OCI-LY3 (cell line): ENCODE measurements at regions not wholly inside any gene's neighbourhood (a gene's known extent, or its start where the extent isn't known, plus 50 kb on each side); places are given as distances from the start of the nearest gene placed in this dataset.
"Not testable (repeated sequence)": the region's sequence is repeated elsewhere in the genome, so short reads cannot be mapped to it uniquely, and the experiment has no call there.

Experiments used
- H2AFZ ChIP-seq: fragments of 200-600, 300-600 bp; shearing (Covaris generic); 2 replicates; pipeline ENCODE4 v1.6.0; 2014; ENCODE audit warnings: antibody characterized with exemption, low read depth, low read length
- H3K27ac ChIP-seq: fragments of 200-600, 300-600 bp; sonication (generic); 2 replicates; pipeline ENCODE4 v1.5.1; 2014; ENCODE audit warnings: mild to moderate bottlenecking, low read length, moderate library complexity, mixed read lengths
- H3K27me3 ChIP-seq: fragments of 200-600, 300-600 bp; sonication (generic); 2 replicates; pipeline ENCODE4 v1.6.1; 2014; ENCODE audit warnings: low read depth, low read length, mixed read lengths
- H3K36me3 ChIP-seq: fragments of 200-600, 300-600 bp; sonication (generic); replicated peaks from 2 replicates; pipeline ENCODE3; 2014; ENCODE audit warnings: low read depth, low read length, mixed read lengths
- H3K4me1 ChIP-seq: fragments of 300-600, 200-600 bp; sonication (generic); 2 replicates; pipeline ENCODE4 v1.6.1; 2014; ENCODE audit warnings: low read length, mixed read lengths
- H3K4me2 ChIP-seq: fragments of 200-600, 300-600 bp; sonication (generic); 2 replicates; pipeline ENCODE4 v1.6.1; 2014; ENCODE audit warnings: low read length, mixed read lengths
- H3K4me3 ChIP-seq: fragments of 300-600, 200-600 bp; sonication (generic); 2 replicates; pipeline ENCODE4 v1.5.1; 2014; ENCODE audit warnings: antibody characterized with exemption, mild to moderate bottlenecking, low read length, moderate library complexity
- H3K79me2 ChIP-seq: fragments of 300-600, 200-600 bp; shearing (Covaris generic); 2 replicates; pipeline ENCODE4 v1.6.1; 2014; ENCODE audit warnings: mild to moderate bottlenecking, low read length, mixed read lengths
- H3K9ac ChIP-seq: fragments of 300-600, 200-600 bp; shearing (Covaris generic); 2 replicates; pipeline ENCODE4 v1.6.0; 2014; ENCODE audit warnings: mild to moderate bottlenecking, low read length, moderate library complexity
- H3K9me3 ChIP-seq: fragments of 200-600, 300-600 bp; shearing (Covaris generic); 2 replicates; pipeline ENCODE4 v1.6.1; 2014; ENCODE audit warnings: low read length, mixed read lengths; ENCODE audit not compliant: insufficient read depth
- H4K20me1 ChIP-seq: fragments of 200-600, 300-600 bp; sonication (generic); 2 replicates; pipeline ENCODE4 v1.6.1; 2016; ENCODE audit warnings: low read length, mixed read lengths; ENCODE audit not compliant: insufficient read depth
- CTCF ChIP-seq: fragments of 200-600, 300-600 bp; sonication (generic); IDR thresholded peaks from 2 replicates; pipeline ENCODE4 v1.5.1; 2014; ENCODE audit warnings: antibody characterized with exemption, low read length, low read depth
- EZH2phosphoT487 ChIP-seq: fragments of 200-600 bp; shearing (Covaris generic); IDR thresholded peaks from 2 replicates; pipeline ENCODE4 v1.6.1; 2018; ENCODE audit warnings: antibody characterized with exemption, mixed run types, low read depth

- not testable (repeated sequence) for H3K27me3 ChIP-seq, H3K4me3 ChIP-seq, H3K4me1 ChIP-seq, H2AFZ ChIP-seq, H3K4me2 ChIP-seq, H3K79me2 ChIP-seq, H3K9me3 ChIP-seq, H3K27ac ChIP-seq, H4K20me1 ChIP-seq, H3K9ac ChIP-seq, H3K36me3 ChIP-seq
Measured at GRCh38 chr16:22603744-22604143, 93.1 kb downstream of the NPIPB5 start.

- H3K4me1 ChIP-seq, H3K27ac ChIP-seq, H3K9ac ChIP-seq, H2AFZ ChIP-seq, H3K27me3 ChIP-seq, H3K79me2 ChIP-seq, H3K9me3 ChIP-seq, H3K36me3 ChIP-seq, H3K4me2 ChIP-seq, H3K4me3 ChIP-seq, H4K20me1 ChIP-seq: not testable (repeated sequence)
Measured at GRCh38 chr16:22606619-22607018, 95.9 kb downstream of the NPIPB5 start.

DNA sequence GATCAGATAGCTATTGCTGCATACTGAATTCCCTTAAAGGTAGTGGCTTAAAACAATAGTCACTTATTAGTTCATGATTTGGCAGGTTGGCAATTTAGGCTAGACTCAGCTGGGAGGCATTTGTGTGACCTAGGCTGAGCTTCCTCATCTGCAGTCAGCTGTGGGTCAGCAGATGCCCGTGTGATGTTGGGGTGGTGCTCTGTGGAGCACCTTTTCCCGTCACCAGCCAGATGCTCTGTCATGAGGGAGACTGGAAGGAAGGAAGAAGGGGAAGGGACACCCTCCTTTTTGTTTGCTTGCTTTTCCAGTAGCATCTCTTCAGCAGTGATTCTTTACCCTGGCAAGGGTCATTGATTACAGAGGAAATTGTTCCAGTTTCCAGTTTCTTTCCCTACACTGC lies 99.1 kb downstream of the NPIPB5 start:
- not testable (repeated sequence) for H3K27ac ChIP-seq, H3K9me3 ChIP-seq, H3K4me2 ChIP-seq, H3K4me3 ChIP-seq, H4K20me1 ChIP-seq, H2AFZ ChIP-seq, H3K79me2 ChIP-seq, H3K4me1 ChIP-seq, H3K9ac ChIP-seq, H3K27me3 ChIP-seq, H3K36me3 ChIP-seq

DNA sequence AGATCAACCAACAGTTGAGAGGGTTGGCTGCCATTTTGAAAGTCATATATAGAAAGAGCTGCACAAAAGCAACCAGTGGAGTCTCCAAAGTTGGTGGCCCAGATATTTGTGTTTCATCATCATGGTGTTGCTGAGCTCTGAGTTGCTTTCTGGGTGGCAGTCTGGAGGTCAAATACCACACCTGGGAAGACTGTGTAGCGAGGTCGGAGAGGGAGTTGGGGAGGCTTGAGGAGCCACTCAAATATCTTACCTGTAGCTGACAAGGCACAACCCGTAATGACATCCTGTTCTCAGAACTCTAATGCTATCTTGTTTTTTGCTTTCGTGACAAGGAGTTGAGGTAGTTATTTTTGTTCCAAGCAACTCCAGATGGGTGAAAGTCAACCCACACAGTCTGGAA lies 100.4 kb downstream of the NPIPB5 start:
- not testable (repeated sequence) for H3K79me2 ChIP-seq, H3K9ac ChIP-seq, H3K27me3 ChIP-seq, H2AFZ ChIP-seq, H3K27ac ChIP-seq, H3K4me1 ChIP-seq, H3K4me3 ChIP-seq, H3K36me3 ChIP-seq, H4K20me1 ChIP-seq, H3K4me2 ChIP-seq, H3K9me3 ChIP-seq

GRCh38 chr16:22614271-22614947 lies 103.7 kb downstream of the NPIPB5 start:
- Histone ChIP-seq H4K20me1 (no peaks in the 10 kb centered on the region), H3K9me3 (no peaks in the 10 kb centered on the region), H3K27me3 (no peaks in the 10 kb centered on the region; the same call in 1 of the 2 replicates), H3K36me3 (no peaks in the 10 kb centered on the region), H2AFZ (no peak overlapping the region), H3K27ac (no peak overlapping the region), H3K9ac (no peak overlapping the region), H3K4me3 (no peak overlapping the region), H3K79me2 (no peaks in the 10 kb centered on the region), H3K4me1 (no peaks in the 10 kb centered on the region), H3K4me2 (no peak overlapping the region)
- TF ChIP-seq EZH2phosphoT487: no peak
- no peak for TF ChIP-seq CTCF

DNA sequence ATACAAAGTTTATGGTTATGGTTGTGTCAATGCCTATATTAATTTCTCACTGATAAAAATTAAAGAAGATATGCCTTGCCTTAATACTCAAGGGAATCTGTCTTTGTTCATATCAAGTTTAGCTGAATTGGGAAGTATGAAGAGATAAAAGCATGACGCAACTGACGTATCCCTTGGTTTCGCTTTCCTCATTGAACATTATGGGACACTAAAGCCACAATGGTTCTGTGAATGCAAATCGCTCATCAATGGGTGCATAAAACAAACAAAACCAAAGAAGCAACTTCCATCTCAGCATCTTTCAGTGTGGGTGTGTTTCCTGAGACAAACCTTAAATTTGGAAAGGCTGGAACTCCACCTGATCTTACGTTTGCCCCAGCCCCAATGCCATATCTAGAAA lies 108.2 kb downstream of the NPIPB5 start:
- Histone ChIP-seq H3K4me2 (no peak overlapping the region), H3K9ac (no peak overlapping the region), H3K36me3 (no peaks in the 10 kb centered on the region), H3K27ac (no peak overlapping the region), H2AFZ (no peak overlapping the region), H4K20me1 (no peaks in the 10 kb centered on the region), H3K27me3 (peaks cover 26% of the 10 kb centered on the region), H3K9me3 (no peaks in the 10 kb centered on the region), H3K4me1 (no peaks in the 10 kb centered on the region), H3K4me3 (no peak overlapping the region), H3K79me2 (no peaks in the 10 kb centered on the region)
- TF ChIP-seq EZH2phosphoT487 (no peak), CTCF (no peak)
